Activated T-helper 2 cell treated with anti-CD3 and anti-CD28 coated beads, Interferon-gamma antibody, Interleukin-2, Interleukin-4, amounts not matched to agents 10 μg/mL and 5 μg/mL and 100 μg/mL, durations not matched to agents 14 hours and 24 hours and 36 hours (primary cell): ENCODE measurements at regions not wholly inside any gene's neighbourhood (a gene's known extent, or its start where the extent isn't known, plus 50 kb on each side); places are given as distances from the start of the nearest gene placed in this dataset.

Experiments used
- DNase-seq: peaks from one replicate; pipeline ENCODE4 v3.0.0; 2021; ENCODE audit warnings: low spot score
- H3K27ac Mint-ChIP-seq: one replicate; pipeline ENCODE4 v1.8.0; 2021; ENCODE audit warnings: mixed read lengths
- H3K27me3 Mint-ChIP-seq: one replicate; pipeline ENCODE4 v1.8.0; 2021; ENCODE audit warnings: low read depth, mixed read lengths
- H3K36me3 Mint-ChIP-seq: one replicate; pipeline ENCODE4 v1.8.0; 2021; ENCODE audit warnings: low read depth, mixed read lengths
- H3K4me1 Mint-ChIP-seq: one replicate; pipeline ENCODE4 v1.8.0; 2021; ENCODE audit warnings: low read depth, mixed read lengths
- H3K4me3 Mint-ChIP-seq: one replicate; pipeline ENCODE4 v1.8.0; 2021; ENCODE audit warnings: low read depth, mild to moderate bottlenecking, moderate library complexity, mixed read lengths
- H3K9me3 Mint-ChIP-seq: one replicate; pipeline ENCODE4 v1.8.0; 2021; ENCODE audit warnings: mixed read lengths
- intact Hi-C: fragments of 100-400 bp; cut with micrococcal nuclease; formaldehyde crosslinking; loops from one replicate; pipeline ENCODE4 v1.15.1; 2023

GRCh38 chr2:65525616-65526231, 93.3 kb upstream of the SPRED2 start:
- Mint-ChIP-seq H3K36me3 (no peaks in the 10 kb centered on the region), H3K4me1 (no peaks in the 10 kb centered on the region), H3K27me3 (peaks cover 26% of the 10 kb centered on the region), H3K27ac (no peak overlapping the region), H3K9me3 (no peaks in the 10 kb centered on the region), H3K4me3 (no peak overlapping the region)
- DNase-seq = no peak
- intact Hi-C loops = no loop called here

- DNase-seq = no peak
- Mint-ChIP-seq H3K36me3 (no peaks in the 10 kb centered on the region), H3K4me1 (no peaks in the 10 kb centered on the region), H3K4me3 (no peak overlapping the region), H3K27me3 (peaks cover 18% of the 10 kb centered on the region), H3K9me3 (no peaks in the 10 kb centered on the region), H3K27ac (no peak overlapping the region)
- intact Hi-C loops = no loop called here
These were observed 90.5 kb upstream of the SPRED2 start for GRCh38 chr2:65522922-65523321.

- no peaks in the 10 kb centered on the region for H3K36me3 Mint-ChIP-seq
- no peaks in the 10 kb centered on the region for H3K9me3 Mint-ChIP-seq
- no peak for DNase-seq
- intact Hi-C loops = no loop called here
- no peak overlapping the region for H3K4me3 Mint-ChIP-seq
- H3K27me3 Mint-ChIP-seq = peaks cover 5% of the 10 kb centered on the region
- no peak overlapping the region for H3K27ac Mint-ChIP-seq
- no peaks in the 10 kb centered on the region for H3K4me1 Mint-ChIP-seq
These were observed 86.4 kb upstream of the SPRED2 start for GRCh38 chr2:65518751-65519150.

GRCh38 chr2:65514555-65515195, 82.3 kb upstream of the SPRED2 start:
- no peaks in the 10 kb centered on the region for H3K4me1 Mint-ChIP-seq
- H3K36me3 Mint-ChIP-seq = no peaks in the 10 kb centered on the region
- intact Hi-C loops = no loop called here

GRCh38 chr2:65512783-65513182, 80.4 kb upstream of the SPRED2 start:
- Mint-ChIP-seq H3K36me3 (no peaks in the 10 kb centered on the region), H3K4me3 (no peak overlapping the region), H3K9me3 (no peaks in the 10 kb centered on the region), H3K27me3 (no peaks in the 10 kb centered on the region), H3K4me1 (no peaks in the 10 kb centered on the region), H3K27ac (no peak overlapping the region)
- no peak for DNase-seq
- intact Hi-C loops = no loop called here

More at GRCh38 chr2:65514555-65515195, 82.3 kb upstream of the SPRED2 start:
- H3K27ac Mint-ChIP-seq = no peak overlapping the region
- DNase-seq = no peak
- H3K9me3 Mint-ChIP-seq = no peaks in the 10 kb centered on the region
- no peak overlapping the region for H3K4me3 Mint-ChIP-seq
- peaks cover 2% of the 10 kb centered on the region for H3K27me3 Mint-ChIP-seq

- Mint-ChIP-seq H3K27me3 (peaks cover 3% of the 10 kb centered on the region), H3K36me3 (no peaks in the 10 kb centered on the region), H3K4me1 (no peaks in the 10 kb centered on the region), H3K27ac (no peak overlapping the region), H3K4me3 (no peak overlapping the region), H3K9me3 (no peaks in the 10 kb centered on the region)
- intact Hi-C loops = no loop called here
- DNase-seq = no peak
These were observed 78.9 kb upstream of the SPRED2 start for GRCh38 chr2:65511306-65511705.

- Mint-ChIP-seq H3K36me3 (no peaks in the 10 kb centered on the region), H3K9me3 (no peaks in the 10 kb centered on the region), H3K27me3 (peaks cover 13% of the 10 kb centered on the region), H3K27ac (no peak overlapping the region), H3K4me3 (no peak overlapping the region), H3K4me1 (no peaks in the 10 kb centered on the region)
- intact Hi-C loops = no loop called here
- no peak for DNase-seq
These were observed 75.8 kb upstream of the SPRED2 start for GRCh38 chr2:65508225-65508624.

- no peaks in the 10 kb centered on the region for H3K36me3 Mint-ChIP-seq
- DNase-seq = no peak
- intact Hi-C loops = no loop called here
- H3K27me3 Mint-ChIP-seq = peaks cover 13% of the 10 kb centered on the region
- H3K4me3 Mint-ChIP-seq = no peak overlapping the region
- H3K27ac Mint-ChIP-seq = no peak overlapping the region
- H3K4me1 Mint-ChIP-seq = no peaks in the 10 kb centered on the region
- H3K9me3 Mint-ChIP-seq = no peaks in the 10 kb centered on the region
These were observed 75.0 kb upstream of the SPRED2 start for GRCh38 chr2:65507102-65508069.

- no peaks in the 10 kb centered on the region for H3K36me3 Mint-ChIP-seq
- intact Hi-C loops = no loop called here
- H3K4me1 Mint-ChIP-seq = no peaks in the 10 kb centered on the region
- H3K27ac Mint-ChIP-seq = no peak overlapping the region
- peaks cover 17% of the 10 kb centered on the region for H3K27me3 Mint-ChIP-seq
- no peak overlapping the region for H3K4me3 Mint-ChIP-seq
- no peak for DNase-seq
- H3K9me3 Mint-ChIP-seq = no peaks in the 10 kb centered on the region
These were observed 72.7 kb upstream of the SPRED2 start for GRCh38 chr2:65504814-65505697.

GRCh38 chr2:65504201-65504600, 71.8 kb upstream of the SPRED2 start:
- H3K27ac Mint-ChIP-seq = no peak overlapping the region
- no peaks in the 10 kb centered on the region for H3K4me1 Mint-ChIP-seq
- DNase-seq = no peak
- no peaks in the 10 kb centered on the region for H3K9me3 Mint-ChIP-seq
- H3K4me3 Mint-ChIP-seq = no peak overlapping the region
- no peaks in the 10 kb centered on the region for H3K36me3 Mint-ChIP-seq
- peaks cover 17% of the 10 kb centered on the region for H3K27me3 Mint-ChIP-seq
- intact Hi-C loops = no loop called here

- Mint-ChIP-seq H3K4me1 (no peaks in the 10 kb centered on the region), H3K4me3 (no peak overlapping the region), H3K36me3 (no peaks in the 10 kb centered on the region), H3K27ac (no peak overlapping the region), H3K9me3 (no peaks in the 10 kb centered on the region), H3K27me3 (peaks cover 17% of the 10 kb centered on the region)
- intact Hi-C loops = no loop called here
- DNase-seq = no peak
These were observed 71.3 kb upstream of the SPRED2 start for GRCh38 chr2:65503746-65504145.

- peaks cover 16% of the 10 kb centered on the region for H3K27me3 Mint-ChIP-seq
- H3K4me1 Mint-ChIP-seq = no peaks in the 10 kb centered on the region
- no peak overlapping the region for H3K4me3 Mint-ChIP-seq
- H3K27ac Mint-ChIP-seq = no peak overlapping the region
- H3K36me3 Mint-ChIP-seq = no peaks in the 10 kb centered on the region
- intact Hi-C loops = no loop called here
- no peak for DNase-seq
- no peaks in the 10 kb centered on the region for H3K9me3 Mint-ChIP-seq
These were observed 69.4 kb upstream of the SPRED2 start for GRCh38 chr2:65501836-65502235.
